ENCODE measurements at regions not wholly inside any gene's neighbourhood (a gene's known extent, or its start where the extent isn't known, plus 50 kb on each side); places are given as distances from the start of the nearest gene placed in this dataset.

- no peak for TF ChIP-seq CTCF (IDR thresholded peaks at IDR 0.05)
- no peak for TF ChIP-seq POLR2A (IDR thresholded peaks at IDR 0.05)
Measured at GRCh38 chr9:33645706-33646105, 121.7 kb downstream of the ANKRD18B start.

All from heart left ventricle (tissue), 13 donors.